ENCODE measurements at regions not wholly inside any gene's neighbourhood (a gene's known extent, or its start where the extent isn't known, plus 50 kb on each side); places are given as distances from the start of the nearest gene placed in this dataset.
"Not testable (repeated sequence)": the region's sequence is repeated elsewhere in the genome, so short reads cannot be mapped to it uniquely, and the experiment has no call there.

DNA sequence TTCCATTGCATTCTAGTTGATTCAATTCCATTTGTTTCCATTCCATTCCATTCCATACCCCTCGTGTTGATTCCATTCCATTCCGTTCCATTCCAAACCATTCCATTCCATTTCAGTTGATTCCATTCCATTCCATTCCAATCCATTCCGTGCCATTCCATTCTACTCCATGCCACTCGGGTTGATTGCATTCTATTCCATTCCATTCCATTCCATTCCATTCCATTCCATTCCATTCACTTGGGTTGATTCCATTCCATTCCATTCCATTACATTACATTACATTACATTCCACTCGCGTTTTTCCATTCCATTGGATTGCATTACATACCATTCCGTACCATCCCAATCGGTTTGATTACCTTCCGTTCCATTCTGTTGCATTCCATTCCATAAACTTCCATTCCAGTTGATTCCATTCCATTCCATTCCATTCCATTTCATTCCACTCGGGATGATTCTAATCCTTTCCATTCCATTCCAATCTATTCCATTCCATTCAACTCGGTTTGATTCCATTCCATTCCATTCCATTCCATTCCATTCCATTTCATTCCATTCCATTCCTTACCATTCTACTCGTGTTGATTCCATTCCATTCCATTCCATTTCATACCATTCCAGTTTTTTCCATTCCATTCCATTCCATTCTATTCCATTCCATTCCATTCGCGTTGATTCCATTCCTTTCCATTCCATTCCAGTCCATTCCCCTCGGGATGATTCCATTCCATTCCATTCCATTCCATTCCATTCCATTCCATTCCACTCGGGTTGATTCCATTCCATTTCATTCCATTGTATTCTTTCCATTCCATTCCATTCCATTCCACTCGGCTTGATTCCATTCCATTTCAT lies 1140.4 kb downstream of the RPIA start:
- TF ChIP-seq, protein P1, sequence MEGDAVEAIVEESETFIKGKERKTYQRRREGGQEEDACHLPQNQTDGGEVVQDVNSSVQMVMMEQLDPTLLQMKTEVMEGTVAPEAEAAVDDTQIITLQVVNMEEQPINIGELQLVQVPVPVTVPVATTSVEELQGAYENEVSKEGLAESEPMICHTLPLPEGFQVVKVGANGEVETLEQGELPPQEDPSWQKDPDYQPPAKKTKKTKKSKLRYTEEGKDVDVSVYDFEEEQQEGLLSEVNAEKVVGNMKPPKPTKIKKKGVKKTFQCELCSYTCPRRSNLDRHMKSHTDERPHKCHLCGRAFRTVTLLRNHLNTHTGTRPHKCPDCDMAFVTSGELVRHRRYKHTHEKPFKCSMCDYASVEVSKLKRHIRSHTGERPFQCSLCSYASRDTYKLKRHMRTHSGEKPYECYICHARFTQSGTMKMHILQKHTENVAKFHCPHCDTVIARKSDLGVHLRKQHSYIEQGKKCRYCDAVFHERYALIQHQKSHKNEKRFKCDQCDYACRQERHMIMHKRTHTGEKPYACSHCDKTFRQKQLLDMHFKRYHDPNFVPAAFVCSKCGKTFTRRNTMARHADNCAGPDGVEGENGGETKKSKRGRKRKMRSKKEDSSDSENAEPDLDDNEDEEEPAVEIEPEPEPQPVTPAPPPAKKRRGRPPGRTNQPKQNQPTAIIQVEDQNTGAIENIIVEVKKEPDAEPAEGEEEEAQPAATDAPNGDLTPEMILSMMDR (IDR thresholded peaks at IDR 0.05) = no peak
- TF ChIP-seq POLR2AphosphoS5 (IDR thresholded peaks at IDR 0.05; ENCODE audit: insufficient read depth in 1 of 2, low read depth in 1 of 2) = no peak
- no peak for TF ChIP-seq POLR2A (IDR thresholded peaks at IDR 0.05)
- DNase-seq (ENCODE audit: extremely low spot score in 2 of 2) = no peak
- Histone ChIP-seq H3K27ac (no peak overlapping the region), H3K4me1 (no peaks in the 10 kb centered on the region), H3K27me3 (no peaks in the 10 kb centered on the region), H3K36me3 (no peaks in the 10 kb centered on the region), H3K9me3 (peaks cover 20% of the 10 kb centered on the region), H3K4me3 (no peak overlapping the region)
- intact Hi-C loops (cut with DNase I) = no loop called here

GRCh38 chr2:89833116-89833779 lies 1141.8 kb downstream of the RPIA start:
- no peaks in the 10 kb centered on the region for H3K36me3 ChIP-seq
- no peak for TF ChIP-seq POLR2AphosphoS5 (IDR thresholded peaks at IDR 0.05; ENCODE audit: insufficient read depth in 1 of 2, low read depth in 1 of 2)
- TF ChIP-seq POLR2A (IDR thresholded peaks at IDR 0.05) = no peak
- TF ChIP-seq, protein P1 (IDR thresholded peaks at IDR 0.05) = no peak
- no peak for DNase-seq (ENCODE audit: extremely low spot score in 2 of 2)

GRCh38 chr2:89833780-89834117 lies 1142.3 kb downstream of the RPIA start:
- peaks cover 16% of the 10 kb centered on the region for H3K9me3 ChIP-seq
- no peaks in the 10 kb centered on the region for H3K4me1 ChIP-seq
- no peaks in the 10 kb centered on the region for H3K36me3 ChIP-seq
- H3K27ac ChIP-seq = no peak overlapping the region
- TF ChIP-seq POLR2A (IDR thresholded peaks at IDR 0.05) = no peak
- no peak for TF ChIP-seq POLR2AphosphoS5 (IDR thresholded peaks at IDR 0.05; ENCODE audit: insufficient read depth in 1 of 2, low read depth in 1 of 2)
- TF ChIP-seq, protein P1 (IDR thresholded peaks at IDR 0.05) = no peak
- no peak for DNase-seq (ENCODE audit: extremely low spot score in 2 of 2)
- H3K4me3 ChIP-seq = no peak overlapping the region
- intact Hi-C loops (cut with DNase I) = no loop called here
- no peaks in the 10 kb centered on the region for H3K27me3 ChIP-seq

More at GRCh38 chr2:89833116-89833779, 1141.8 kb downstream of the RPIA start:
- Histone ChIP-seq H3K27me3 (no peaks in the 10 kb centered on the region), H3K27ac (no peak overlapping the region), H3K9me3 (peaks cover 16% of the 10 kb centered on the region), H3K4me1 (no peaks in the 10 kb centered on the region), H3K4me3 (no peak overlapping the region)
- intact Hi-C loops (cut with DNase I) = no loop called here

GRCh38 chr2:89834306-89834705 lies 1142.8 kb downstream of the RPIA start:
- Histone ChIP-seq H3K4me3 (no peak overlapping the region), H3K36me3 (no peaks in the 10 kb centered on the region), H3K27me3 (no peaks in the 10 kb centered on the region), H3K27ac (no peak overlapping the region), H3K4me1 (no peaks in the 10 kb centered on the region), H3K9me3 (peaks cover 14% of the 10 kb centered on the region)
- intact Hi-C loops (cut with DNase I) = no loop called here
- DNase-seq (ENCODE audit: extremely low spot score in 2 of 2) = no peak
- no peak for TF ChIP-seq POLR2AphosphoS5 (IDR thresholded peaks at IDR 0.05; ENCODE audit: insufficient read depth in 1 of 2, low read depth in 1 of 2)
- TF ChIP-seq, protein P1 (IDR thresholded peaks at IDR 0.05) = no peak
- no peak for TF ChIP-seq POLR2A (IDR thresholded peaks at IDR 0.05)

DNA sequence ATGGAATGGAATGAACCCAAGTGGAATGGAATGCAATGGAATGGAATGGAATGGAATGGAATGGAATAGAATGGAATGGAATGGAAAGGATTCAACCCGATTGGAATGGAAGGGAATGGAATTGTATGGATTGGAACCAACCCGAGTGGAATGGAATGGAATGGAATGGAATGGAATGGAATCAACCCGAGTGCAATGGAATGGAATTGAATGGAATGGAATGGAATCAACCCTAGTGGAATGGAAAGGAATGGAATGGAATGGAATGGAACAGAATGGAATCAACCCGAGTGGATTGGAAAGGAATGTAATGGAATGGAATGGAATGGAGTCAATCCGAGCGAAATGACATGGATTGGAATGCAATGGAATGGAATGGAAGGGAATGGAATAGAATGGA lies 1144.9 kb downstream of the RPIA start:
- H3K4me3 ChIP-seq; H3K27me3 ChIP-seq; H3K4me1 ChIP-seq; H3K36me3 ChIP-seq; H3K9me3 ChIP-seq; DNase-seq (ENCODE audit: extremely low spot score in 2 of 2); H3K27ac ChIP-seq: not testable (repeated sequence)
- intact Hi-C loops (cut with DNase I) = loop anchor here (5.0 kb wide), 1 partner anchor 386 kb away; no protein-coding TSS in a partner anchor

Measured in vagina (tissue), 2 donors.